HG03095 (cell line): ENCODE measurements at regions not wholly inside any gene's neighbourhood (a gene's known extent, or its start where the extent isn't known, plus 50 kb on each side); places are given as distances from the start of the nearest gene placed in this dataset.

Experiments
- ATAC-seq: cut with Tn5 transposase; IDR thresholded peaks from one replicate; pipeline ENCODE4 v1.9.1; 2021; ENCODE audit warnings: moderate library complexity; ENCODE audit not compliant: unreplicated experiment

DNA sequence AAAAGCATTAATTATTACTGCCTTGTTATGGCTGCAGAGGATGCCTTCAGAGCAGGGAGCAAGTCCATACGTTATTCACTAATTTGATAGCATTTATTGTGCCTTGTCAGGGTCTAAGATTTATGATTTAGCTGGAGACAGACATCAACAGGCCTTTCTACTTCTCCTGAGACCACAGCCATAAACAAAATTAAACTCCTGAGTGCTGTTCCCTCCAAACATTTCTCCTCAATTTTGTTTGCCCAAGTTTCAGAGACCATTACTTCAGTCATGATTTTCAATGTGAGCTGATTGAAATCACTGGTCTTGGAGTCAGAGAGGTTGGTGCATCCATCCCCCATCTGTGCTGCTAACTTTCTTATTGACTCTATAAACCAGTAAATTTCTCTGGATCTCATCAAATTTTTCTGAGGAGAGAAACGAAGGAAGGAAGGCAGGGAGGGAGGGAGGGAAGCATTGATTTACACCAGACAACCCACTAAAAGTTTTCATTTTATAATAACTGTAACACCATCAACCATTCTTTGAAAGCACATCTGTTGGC is 423.6 kb upstream of the CDH11 start:
- ATAC-seq = no peak

- ATAC-seq = no peak
Measured at GRCh38 chr16:65543781-65544740, 422.2 kb upstream of the CDH11 start.

DNA sequence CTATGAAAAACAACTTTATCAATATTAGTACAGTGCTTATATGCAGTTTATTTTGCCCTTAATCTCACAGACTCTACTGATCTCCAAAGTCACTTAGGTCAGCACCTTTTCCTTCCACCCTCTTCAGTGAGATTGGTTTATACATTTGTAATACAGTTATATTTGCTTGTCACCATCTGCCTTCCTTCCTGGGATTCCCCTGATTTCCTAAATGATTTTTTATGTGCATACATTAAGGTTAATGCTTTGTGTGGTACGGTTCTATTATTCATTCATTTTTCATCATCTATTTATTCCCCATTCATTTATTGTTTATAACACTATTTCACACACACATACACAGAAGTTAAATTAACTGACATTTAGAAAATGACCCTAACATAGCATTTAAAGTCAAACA is 419.8 kb upstream of the CDH11 start:
- ATAC-seq = no peak

GRCh38 chr16:65540901-65541300 is 419.0 kb upstream of the CDH11 start:
- ATAC-seq = no peak

DNA sequence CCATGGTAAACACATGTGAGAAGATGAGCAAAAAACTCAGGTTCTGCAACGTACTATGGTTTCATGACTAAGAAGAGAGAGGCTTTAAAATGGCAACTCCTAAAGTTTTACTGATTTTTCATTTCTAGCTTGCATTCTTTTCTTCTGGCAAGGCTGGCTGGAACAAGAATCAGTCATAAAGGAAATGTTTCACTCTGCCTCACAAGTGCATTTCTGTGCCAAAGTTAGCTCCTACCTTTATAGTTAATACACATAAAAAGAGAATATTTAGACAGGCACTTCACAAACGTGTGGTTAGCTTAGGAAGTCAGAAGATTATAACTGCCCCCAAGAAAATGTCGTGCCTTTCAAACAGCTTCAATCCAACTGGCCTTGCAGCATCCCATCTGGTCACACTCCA is 417.1 kb upstream of the CDH11 start:
- ATAC-seq = no peak

- ATAC-seq = no peak
Measured at GRCh38 chr16:65537336-65537735, 415.5 kb upstream of the CDH11 start.

- ATAC-seq = no peak
Measured at GRCh38 chr16:65534121-65534528, 412.3 kb upstream of the CDH11 start.

- no peak for ATAC-seq
Measured at GRCh38 chr16:65532846-65533245, 411.0 kb upstream of the CDH11 start.

DNA sequence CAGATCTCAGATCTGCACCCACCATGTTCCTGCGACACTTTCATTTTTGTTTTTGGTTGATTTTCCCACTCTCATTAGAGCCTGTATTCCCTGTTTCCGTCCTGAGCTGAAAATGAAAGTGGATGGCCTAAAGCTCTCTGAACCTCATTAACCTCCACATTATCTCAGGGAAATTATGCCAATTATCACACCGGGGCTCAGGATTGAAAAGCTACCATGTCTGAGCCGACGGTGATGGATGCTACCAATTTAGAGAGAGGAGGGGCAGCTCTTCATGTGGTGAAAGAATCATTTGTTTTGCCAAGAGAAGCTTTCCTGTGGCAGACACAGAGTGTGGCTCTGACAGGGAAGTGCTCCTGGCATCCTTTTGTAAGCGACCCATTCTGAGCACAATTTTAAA is 410.4 kb upstream of the CDH11 start:
- no peak for ATAC-seq

- ATAC-seq = no peak
Measured at GRCh38 chr16:65531475-65531874, 409.6 kb upstream of the CDH11 start.

DNA sequence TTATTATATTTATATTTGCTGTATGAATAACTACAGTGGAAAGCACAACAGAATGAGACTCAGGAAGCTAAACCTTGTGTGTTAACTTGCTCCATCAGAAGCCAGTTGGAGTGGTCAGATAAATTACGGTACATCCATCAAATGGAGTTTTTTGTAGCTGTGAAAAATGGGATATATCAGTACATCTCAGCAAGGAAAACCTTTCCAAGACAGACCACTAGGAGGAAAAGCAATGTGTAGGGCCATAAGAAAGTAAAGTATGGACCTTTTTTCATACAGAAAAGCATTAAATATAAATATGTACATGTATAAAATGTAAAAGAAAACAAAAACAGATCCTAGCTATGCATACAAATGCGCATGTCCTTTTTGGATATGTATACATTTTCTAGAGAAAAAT is 403.8 kb upstream of the CDH11 start:
- no peak for ATAC-seq

DNA sequence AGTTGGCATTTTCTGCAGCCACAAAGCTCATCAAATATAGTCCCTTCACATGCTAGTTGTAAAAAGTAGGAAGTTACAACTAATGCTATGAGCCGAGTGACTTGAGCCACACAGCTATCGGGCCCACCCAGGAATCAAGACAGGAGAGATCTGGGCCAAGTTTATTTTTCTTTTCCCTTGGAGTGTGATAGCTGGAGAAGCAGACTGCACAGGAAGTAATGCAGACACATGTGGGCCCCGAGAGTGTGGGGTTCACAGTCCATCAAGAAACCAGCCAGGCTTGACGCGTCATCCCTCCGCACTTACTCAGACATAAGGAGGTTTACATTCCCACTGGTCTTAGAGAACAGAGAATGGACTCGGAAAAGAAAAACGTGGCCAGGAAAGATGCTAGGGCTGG is 403.1 kb upstream of the CDH11 start:
- ATAC-seq = no peak

GRCh38 chr16:65524231-65524630 is 402.4 kb upstream of the CDH11 start:
- no peak for ATAC-seq

DNA sequence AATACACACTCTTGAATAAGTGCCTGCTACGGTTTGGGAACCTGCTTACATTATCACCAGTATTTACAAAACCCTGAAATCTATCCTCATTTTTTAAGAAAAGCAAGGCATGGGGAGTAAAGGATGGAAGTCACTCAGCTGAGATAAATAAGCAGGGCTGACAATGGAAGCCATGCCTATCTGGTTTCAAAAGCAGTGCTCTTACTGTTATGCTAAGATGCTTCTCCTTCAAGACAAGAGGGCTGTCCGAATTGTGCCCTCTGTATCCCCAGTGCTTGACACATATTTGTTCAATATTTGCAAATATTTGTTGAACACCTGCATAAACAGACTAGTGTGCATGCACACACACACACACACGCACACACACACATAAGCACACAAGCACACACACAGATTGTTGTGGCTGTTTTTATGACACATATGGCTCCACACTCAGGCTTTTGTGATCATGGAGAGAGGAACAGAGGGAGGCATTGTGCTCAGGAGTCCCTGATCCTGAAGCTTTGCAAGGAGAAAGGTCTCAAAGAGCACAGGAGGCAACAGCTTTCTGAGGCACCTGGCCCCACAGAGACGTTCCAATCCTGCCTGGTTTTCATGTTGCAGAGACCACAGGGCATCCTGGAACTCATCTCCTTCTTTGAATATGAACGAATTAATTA is 401.6 kb upstream of the CDH11 start:
- ATAC-seq = no peak

GRCh38 chr16:65522412-65522811 is 400.5 kb upstream of the CDH11 start:
- no peak for ATAC-seq

DNA sequence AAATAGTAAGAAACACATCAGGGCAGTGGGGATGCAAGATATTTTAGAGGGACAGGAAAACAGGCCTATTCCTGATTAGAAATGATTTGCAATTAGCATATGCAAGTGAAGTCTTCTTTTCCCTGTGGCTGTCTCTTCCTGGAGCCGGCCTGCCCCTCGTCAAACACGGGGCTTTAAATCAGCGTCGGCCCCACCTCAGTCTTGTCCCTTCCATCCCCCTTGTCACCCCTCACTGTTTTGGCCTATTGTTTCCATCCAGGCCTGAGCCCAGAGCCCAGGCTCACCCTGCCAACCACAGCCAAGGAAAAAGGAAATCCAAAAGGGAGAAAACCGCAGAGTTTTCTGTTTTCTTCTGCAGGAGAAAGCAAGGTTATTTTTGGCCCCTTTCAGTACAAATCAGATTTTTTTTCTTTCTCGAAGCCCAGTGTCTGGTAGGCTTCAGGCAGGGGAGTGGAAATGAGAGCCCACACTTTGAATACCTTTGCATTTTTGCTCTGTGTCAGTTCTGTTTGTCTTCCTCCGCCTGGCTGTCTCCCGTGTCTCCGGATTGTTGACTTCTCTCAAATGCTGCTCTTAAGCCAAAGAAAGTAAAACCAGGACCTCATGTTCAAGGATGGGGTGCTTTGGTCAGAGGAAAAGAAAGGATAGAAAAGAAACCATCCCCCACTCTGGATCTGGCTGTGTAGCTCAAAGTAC is 399.9 kb upstream of the CDH11 start:
- ATAC-seq = no peak

DNA sequence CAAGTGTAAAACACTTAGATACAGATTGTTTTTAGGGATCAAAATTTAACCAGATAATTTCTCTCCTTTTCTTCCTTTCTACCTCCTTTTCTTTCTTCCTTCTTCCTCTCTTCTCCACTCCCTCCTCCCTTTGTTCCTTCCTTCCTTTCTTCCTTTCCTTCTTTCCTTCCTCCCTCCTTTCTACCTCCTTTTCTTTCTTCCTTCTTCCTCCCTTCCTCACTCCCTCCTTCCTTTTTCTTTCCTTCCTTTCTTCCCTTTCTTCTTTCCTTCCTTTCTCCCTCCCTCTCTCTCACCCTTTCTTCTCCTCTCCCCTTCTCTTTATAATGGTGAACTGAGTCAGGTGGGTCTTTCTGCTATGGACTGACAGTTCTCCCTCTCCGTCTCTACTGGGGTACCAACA is 397.5 kb upstream of the CDH11 start:
- ATAC-seq = no peak

DNA sequence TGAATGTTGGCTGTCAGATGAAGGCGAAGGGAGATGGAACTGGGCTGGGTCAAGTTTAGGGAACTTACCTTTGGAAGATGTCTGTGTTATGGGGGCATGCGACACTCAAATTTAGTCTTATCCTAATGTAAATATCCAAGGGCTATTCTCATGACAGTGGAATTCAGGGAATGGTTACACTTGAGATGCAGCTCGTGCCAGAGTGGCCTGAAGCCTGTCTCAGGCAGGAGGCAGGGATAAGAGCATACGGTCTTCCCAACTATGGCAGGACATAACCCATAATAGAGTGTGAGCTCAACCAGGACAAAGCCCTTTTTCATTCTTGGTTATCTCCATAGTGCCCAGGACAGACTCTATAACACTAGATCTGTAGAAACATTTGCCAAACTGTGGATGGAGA is 393.3 kb upstream of the CDH11 start:
- no peak for ATAC-seq

- ATAC-seq = no peak
Measured at GRCh38 chr16:65510850-65511249, 389.0 kb upstream of the CDH11 start.

DNA sequence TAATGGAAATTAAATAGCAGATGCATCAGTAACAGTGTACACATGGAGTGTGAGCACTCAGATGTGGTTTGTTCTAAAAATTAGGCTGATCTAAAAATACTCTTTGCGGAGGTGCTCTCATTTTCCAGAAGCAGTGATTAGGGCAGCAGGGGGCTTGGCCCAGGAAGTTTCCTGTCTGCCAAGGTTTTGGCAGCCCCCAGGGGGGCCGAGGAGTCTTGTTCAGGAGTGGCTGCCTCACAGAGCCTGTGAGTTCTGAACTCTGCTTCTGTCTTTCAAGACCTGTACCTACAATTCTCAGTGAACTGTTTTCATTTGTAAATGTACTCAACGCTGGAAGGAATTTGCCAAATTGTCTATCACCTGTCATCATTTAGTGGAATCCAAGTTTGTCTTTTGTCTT is 388.4 kb upstream of the CDH11 start:
- ATAC-seq = no peak

DNA sequence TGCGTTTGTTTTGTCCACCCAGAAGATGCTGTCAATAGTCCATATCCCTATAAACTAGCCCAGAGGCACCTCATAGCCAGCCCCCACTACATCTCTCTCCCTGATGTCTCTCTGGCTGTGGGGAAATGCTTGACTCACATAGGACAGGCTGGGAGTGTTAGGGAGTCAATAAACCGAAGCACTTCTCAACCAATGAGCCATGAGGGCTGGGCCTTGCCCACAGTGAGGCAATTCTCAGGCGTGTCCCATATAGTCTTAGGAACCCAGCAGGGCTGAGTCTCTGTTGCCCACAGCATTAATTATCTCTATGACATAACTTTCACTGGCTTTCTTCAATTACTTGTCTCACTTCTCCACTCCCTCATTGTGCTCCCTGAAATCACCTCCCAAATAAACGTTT is 387.3 kb upstream of the CDH11 start:
- no peak for ATAC-seq
